Endothelial cell (in vitro differentiated cells): ENCODE measurements at regions not wholly inside any gene's neighbourhood (a gene's known extent, or its start where the extent isn't known, plus 50 kb on each side); places are given as distances from the start of the nearest gene placed in this dataset.

ENCODE experiments used
- DNase-seq: peaks from one replicate; pipeline ENCODE4 v3.0.0; 2021; ENCODE audit warnings: low spot score
- H3K27ac Mint-ChIP-seq: one replicate; pipeline ENCODE4 v1.8.0; 2021; ENCODE audit warnings: mixed read lengths, inconsistent platforms; ENCODE audit not compliant: unreplicated experiment
- H3K27me3 Mint-ChIP-seq: one replicate; pipeline ENCODE4 v1.8.0; 2021; ENCODE audit warnings: mild to moderate bottlenecking, moderate library complexity, mixed read lengths, inconsistent platforms; ENCODE audit not compliant: unreplicated experiment
- H3K36me3 Mint-ChIP-seq: one replicate; pipeline ENCODE4 v1.8.0; 2021; ENCODE audit warnings: mild to moderate bottlenecking, low read depth, mixed read lengths, inconsistent platforms; ENCODE audit not compliant: unreplicated experiment
- H3K4me1 Mint-ChIP-seq: one replicate; pipeline ENCODE4 v1.8.0; 2021; ENCODE audit warnings: mild to moderate bottlenecking, mixed read lengths, inconsistent platforms; ENCODE audit not compliant: unreplicated experiment
- H3K4me3 Mint-ChIP-seq: one replicate; pipeline ENCODE4 v1.8.0; 2021; ENCODE audit warnings: mild to moderate bottlenecking, mixed read lengths, inconsistent platforms; ENCODE audit not compliant: unreplicated experiment
- H3K9me3 Mint-ChIP-seq: one replicate; pipeline ENCODE4 v1.8.0; 2021; ENCODE audit warnings: mixed read lengths, inconsistent platforms; ENCODE audit not compliant: unreplicated experiment
- CTCF ChIP-seq: fragments of 200-600 bp; sonication (generic); IDR thresholded peaks from one replicate; pipeline ENCODE4 v1.5.0; 2021; ENCODE audit warnings: antibody characterized with exemption; ENCODE audit not compliant: unreplicated experiment

- Mint-ChIP-seq H3K4me3 (no peak overlapping the region), H3K36me3 (no peaks in the 10 kb centered on the region), H3K4me1 (no peaks in the 10 kb centered on the region), H3K27me3 (peaks cover 2% of the 10 kb centered on the region), H3K27ac (no peak overlapping the region), H3K9me3 (no peaks in the 10 kb centered on the region)
- no peak for DNase-seq
- no peak for TF ChIP-seq CTCF
These were observed 196.0 kb downstream of the RBFOX3 start for GRCh38 chr17:79414793-79415211.

DNA sequence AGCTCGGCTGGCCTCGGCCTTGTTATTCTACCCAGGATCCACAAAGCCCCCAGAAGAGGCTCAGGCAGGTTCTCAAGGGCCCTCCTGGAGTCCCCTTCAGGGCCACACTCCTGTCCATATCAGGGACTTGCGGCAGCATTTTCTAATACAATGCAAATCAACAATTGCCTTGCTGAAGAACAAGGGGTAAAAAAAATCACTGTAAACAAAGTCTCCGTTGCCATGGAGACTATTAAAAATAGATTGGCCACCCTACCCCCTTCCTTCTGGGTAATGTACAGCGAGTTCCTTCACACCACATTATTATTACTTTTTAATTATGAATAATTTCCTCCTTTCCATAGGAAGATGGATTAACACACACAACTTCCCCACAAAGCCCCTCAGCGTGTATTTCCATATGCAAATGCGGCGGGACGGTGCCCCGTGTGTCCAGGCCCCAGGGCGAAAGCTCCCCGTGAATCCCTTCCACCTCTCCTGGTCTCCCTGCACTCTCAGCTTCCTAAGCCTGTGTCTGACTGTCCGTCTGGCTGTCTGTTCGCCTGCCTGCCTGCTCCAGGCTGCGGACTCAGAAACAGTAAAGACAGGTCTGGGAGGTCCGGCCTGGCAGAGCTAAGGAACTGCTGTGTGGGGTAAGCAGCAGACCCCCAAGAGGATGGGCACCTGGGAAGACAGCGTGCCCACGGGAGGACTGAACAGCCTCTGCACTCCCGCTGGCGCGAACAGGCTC, 196.6 kb downstream of the RBFOX3 start:
- Mint-ChIP-seq H3K36me3 (no peaks in the 10 kb centered on the region), H3K27ac (no peak overlapping the region), H3K4me3 (no peak overlapping the region), H3K27me3 (peaks cover 2% of the 10 kb centered on the region), H3K4me1 (no peaks in the 10 kb centered on the region), H3K9me3 (no peaks in the 10 kb centered on the region)
- no peak for TF ChIP-seq CTCF
- no peak for DNase-seq

GRCh38 chr17:79413611-79414010, 197.2 kb downstream of the RBFOX3 start:
- DNase-seq = no peak
- Mint-ChIP-seq H3K4me1 (no peaks in the 10 kb centered on the region), H3K27me3 (peaks cover 4% of the 10 kb centered on the region), H3K27ac (no peak overlapping the region), H3K4me3 (no peak overlapping the region), H3K36me3 (no peaks in the 10 kb centered on the region), H3K9me3 (no peaks in the 10 kb centered on the region)
- no peak for TF ChIP-seq CTCF

DNA sequence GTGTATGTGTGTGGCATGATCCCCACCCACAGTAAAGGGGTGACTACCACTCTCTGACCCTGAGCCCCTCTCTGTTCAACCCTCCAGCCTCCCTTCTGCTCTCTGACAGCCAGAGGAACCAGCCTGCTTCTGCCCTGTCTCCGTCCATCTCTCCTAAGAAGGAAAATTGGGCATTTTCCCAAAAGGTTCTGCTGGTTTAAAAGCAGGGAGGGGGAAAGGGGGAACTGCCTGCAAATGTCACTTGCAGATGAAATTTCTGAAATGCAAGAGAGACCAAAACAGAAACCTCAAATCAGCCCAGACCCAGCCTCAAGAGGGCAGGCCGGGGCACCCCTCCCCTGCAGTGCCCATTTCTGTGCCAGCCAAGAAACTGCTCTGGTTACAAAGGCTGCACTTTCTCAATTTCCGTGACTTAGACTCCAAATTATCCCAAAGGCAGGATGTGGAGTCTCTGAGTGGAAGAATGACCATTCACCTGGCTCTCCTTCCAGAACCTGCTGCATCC, 197.9 kb downstream of the RBFOX3 start:
- H3K4me1 Mint-ChIP-seq = peaks cover 2% of the 10 kb centered on the region
- no peaks in the 10 kb centered on the region for H3K36me3 Mint-ChIP-seq
- H3K27me3 Mint-ChIP-seq = peaks cover 4% of the 10 kb centered on the region
- no peaks in the 10 kb centered on the region for H3K9me3 Mint-ChIP-seq
- no peak overlapping the region for H3K4me3 Mint-ChIP-seq
- no peak for TF ChIP-seq CTCF
- DNase-seq = no peak
- no peak overlapping the region for H3K27ac Mint-ChIP-seq

- no peaks in the 10 kb centered on the region for H3K9me3 Mint-ChIP-seq
- no peak overlapping the region for H3K27ac Mint-ChIP-seq
- DNase-seq = no peak
- H3K4me1 Mint-ChIP-seq = peaks cover 8% of the 10 kb centered on the region
- H3K36me3 Mint-ChIP-seq = no peaks in the 10 kb centered on the region
- TF ChIP-seq CTCF = no peak
- peaks cover 6% of the 10 kb centered on the region for H3K27me3 Mint-ChIP-seq
- no peak overlapping the region for H3K4me3 Mint-ChIP-seq
These were observed 198.7 kb downstream of the RBFOX3 start for GRCh38 chr17:79412110-79412509.
